Progenitor cell of endocrine pancreas (in vitro differentiated cells): ENCODE measurements at regions not wholly inside any gene's neighbourhood (a gene's known extent, or its start where the extent isn't known, plus 50 kb on each side); places are given as distances from the start of the nearest gene placed in this dataset.

ENCODE experiments used
- DNase-seq: peaks from one replicate; pipeline ENCODE4 v3.0.0; 2021; ENCODE audit warnings: low spot score; ENCODE audit not compliant: unreplicated experiment
- H3K27ac Mint-ChIP-seq: 2 replicates; pipeline ENCODE4 v1.8.0; 2021; ENCODE audit warnings: mild to moderate bottlenecking, moderate library complexity, mixed read lengths
- H3K27me3 Mint-ChIP-seq: 2 replicates; pipeline ENCODE4 v1.8.0; 2021; ENCODE audit warnings: mixed read lengths
- H3K36me3 Mint-ChIP-seq: 2 replicates; pipeline ENCODE4 v1.8.0; 2022; ENCODE audit warnings: mixed read lengths; ENCODE audit not compliant: insufficient read depth
- H3K4me1 Mint-ChIP-seq: 2 replicates; pipeline ENCODE4 v1.8.0; 2021; ENCODE audit warnings: low read depth, mixed read lengths
- H3K4me3 Mint-ChIP-seq: 2 replicates; pipeline ENCODE4 v1.8.0; 2021; ENCODE audit warnings: low read depth, mild to moderate bottlenecking, moderate library complexity, mixed read lengths
- H3K9me3 Mint-ChIP-seq: 2 replicates; pipeline ENCODE4 v1.8.0; 2021; ENCODE audit warnings: low read depth, mixed read lengths
- TF ChIP-seq, protein P1 (sequence below): fragments of 200-600 bp; sonication (generic); IDR thresholded peaks from one replicate; pipeline ENCODE4 v1.5.0; 2021; ENCODE audit warnings: antibody characterized with exemption, mild to moderate bottlenecking; ENCODE audit not compliant: unreplicated experiment

DNA sequence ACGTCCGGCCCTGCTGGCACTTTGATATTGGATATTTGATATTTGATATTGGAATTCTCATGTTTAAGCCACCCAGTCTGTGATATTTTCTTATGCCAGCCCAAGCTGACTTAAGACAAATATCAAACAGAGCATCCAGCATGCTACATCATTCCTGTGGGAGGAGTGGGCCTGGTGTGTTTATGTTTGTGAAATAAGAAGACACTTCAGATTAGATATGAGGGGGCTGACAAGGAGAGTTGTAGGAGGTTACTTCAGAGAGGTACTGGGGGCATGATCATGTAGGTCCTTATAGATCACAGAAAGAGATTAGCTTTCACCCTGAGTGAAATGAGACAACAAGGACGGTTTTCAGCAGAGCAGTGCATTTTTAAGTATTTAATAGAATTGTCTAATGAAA, 382.9 kb downstream of the SEMA3D start:
- H3K27ac Mint-ChIP-seq, result no peak overlapping the region

DNA sequence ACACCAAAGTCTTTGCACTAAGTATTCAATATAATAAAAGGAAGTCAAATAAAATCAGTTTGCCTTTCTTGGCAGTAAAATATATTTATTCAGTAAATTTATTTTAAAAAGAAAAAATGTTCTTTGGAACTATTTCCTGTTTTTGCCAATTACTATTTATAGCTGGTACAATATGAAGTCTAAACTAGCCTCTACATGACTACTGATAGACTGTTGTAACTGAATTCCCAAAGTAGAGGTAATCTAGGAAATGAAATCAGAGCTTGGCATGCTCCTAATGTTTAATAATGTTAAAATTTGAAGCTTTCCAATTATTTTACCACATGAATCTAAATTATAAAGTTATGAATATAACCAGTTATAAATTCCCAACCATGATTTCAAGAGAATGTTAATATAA, 385.5 kb downstream of the SEMA3D start:
- Mint-ChIP-seq H3K9me3 (peaks cover 9% of the 10 kb centered on the region), H3K27me3 (no peaks in the 10 kb centered on the region), H3K4me3 (no peak overlapping the region), H3K27ac (no peak overlapping the region), H3K36me3 (no peaks in the 10 kb centered on the region), H3K4me1 (peaks cover 3% of the 10 kb centered on the region)
- TF ChIP-seq, protein P1, sequence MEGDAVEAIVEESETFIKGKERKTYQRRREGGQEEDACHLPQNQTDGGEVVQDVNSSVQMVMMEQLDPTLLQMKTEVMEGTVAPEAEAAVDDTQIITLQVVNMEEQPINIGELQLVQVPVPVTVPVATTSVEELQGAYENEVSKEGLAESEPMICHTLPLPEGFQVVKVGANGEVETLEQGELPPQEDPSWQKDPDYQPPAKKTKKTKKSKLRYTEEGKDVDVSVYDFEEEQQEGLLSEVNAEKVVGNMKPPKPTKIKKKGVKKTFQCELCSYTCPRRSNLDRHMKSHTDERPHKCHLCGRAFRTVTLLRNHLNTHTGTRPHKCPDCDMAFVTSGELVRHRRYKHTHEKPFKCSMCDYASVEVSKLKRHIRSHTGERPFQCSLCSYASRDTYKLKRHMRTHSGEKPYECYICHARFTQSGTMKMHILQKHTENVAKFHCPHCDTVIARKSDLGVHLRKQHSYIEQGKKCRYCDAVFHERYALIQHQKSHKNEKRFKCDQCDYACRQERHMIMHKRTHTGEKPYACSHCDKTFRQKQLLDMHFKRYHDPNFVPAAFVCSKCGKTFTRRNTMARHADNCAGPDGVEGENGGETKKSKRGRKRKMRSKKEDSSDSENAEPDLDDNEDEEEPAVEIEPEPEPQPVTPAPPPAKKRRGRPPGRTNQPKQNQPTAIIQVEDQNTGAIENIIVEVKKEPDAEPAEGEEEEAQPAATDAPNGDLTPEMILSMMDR, result no peak
- DNase-seq, result no peak

More for the DNA sequence above, 382.9 kb downstream of the SEMA3D start:
- no peak for DNase-seq
- Mint-ChIP-seq H3K36me3 (no peaks in the 10 kb centered on the region), H3K4me1 (peaks cover 3% of the 10 kb centered on the region), H3K9me3 (no peaks in the 10 kb centered on the region), H3K27me3 (no peaks in the 10 kb centered on the region), H3K4me3 (no peak overlapping the region)
- TF ChIP-seq, protein P1, result no peak

DNA sequence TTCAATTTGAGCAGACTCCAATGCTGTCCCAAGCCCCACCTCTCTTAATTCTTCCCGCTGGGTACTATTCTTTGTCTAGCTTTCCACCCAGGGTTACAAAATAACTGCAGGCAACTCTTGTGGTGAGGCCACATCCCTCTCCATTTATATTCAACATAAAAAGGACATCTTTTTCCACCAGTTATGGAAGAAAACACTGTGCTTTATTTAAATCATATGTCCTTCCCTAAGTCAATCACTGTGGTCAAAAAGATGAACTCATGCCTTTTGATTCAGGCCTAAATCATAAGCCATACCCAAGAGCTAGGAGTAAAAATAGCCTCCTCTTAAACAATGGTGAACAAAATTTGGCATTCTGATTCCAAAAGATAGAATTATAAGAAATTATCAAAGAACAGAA, 386.0 kb downstream of the SEMA3D start:
- Mint-ChIP-seq H3K36me3 (no peaks in the 10 kb centered on the region), H3K4me3 (no peak overlapping the region), H3K27ac (no peak overlapping the region), H3K4me1 (peaks cover 3% of the 10 kb centered on the region), H3K27me3 (no peaks in the 10 kb centered on the region), H3K9me3 (peaks cover 14% of the 10 kb centered on the region)
- DNase-seq, result no peak
- TF ChIP-seq, protein P1, result no peak

DNA sequence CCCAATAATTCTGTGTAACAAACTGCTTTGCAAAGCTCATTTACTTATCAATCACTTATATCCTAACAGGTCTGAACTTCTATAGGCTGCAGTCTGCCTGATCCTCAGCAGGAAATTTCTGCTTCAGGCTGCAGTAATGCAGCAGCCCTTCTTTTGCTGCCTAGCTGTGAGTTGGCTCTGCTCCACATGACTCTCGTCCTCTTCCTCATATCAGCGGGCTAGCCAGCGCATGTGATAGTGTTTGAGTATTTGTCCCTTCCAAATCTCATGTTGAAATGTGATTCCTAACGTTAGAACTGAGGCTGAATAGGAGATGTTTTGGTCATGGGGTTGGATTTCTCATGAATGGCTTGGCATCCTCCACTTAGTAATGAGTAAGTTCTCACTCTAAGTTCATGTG, 387.8 kb downstream of the SEMA3D start:
- H3K27me3 Mint-ChIP-seq, result no peaks in the 10 kb centered on the region
- no peaks in the 10 kb centered on the region for H3K36me3 Mint-ChIP-seq
- peaks cover 18% of the 10 kb centered on the region for H3K9me3 Mint-ChIP-seq
- DNase-seq, result no peak
- TF ChIP-seq, protein P1, result no peak
- H3K27ac Mint-ChIP-seq, result no peak overlapping the region
- no peaks in the 10 kb centered on the region for H3K4me1 Mint-ChIP-seq
- H3K4me3 Mint-ChIP-seq, result no peak overlapping the region

DNA sequence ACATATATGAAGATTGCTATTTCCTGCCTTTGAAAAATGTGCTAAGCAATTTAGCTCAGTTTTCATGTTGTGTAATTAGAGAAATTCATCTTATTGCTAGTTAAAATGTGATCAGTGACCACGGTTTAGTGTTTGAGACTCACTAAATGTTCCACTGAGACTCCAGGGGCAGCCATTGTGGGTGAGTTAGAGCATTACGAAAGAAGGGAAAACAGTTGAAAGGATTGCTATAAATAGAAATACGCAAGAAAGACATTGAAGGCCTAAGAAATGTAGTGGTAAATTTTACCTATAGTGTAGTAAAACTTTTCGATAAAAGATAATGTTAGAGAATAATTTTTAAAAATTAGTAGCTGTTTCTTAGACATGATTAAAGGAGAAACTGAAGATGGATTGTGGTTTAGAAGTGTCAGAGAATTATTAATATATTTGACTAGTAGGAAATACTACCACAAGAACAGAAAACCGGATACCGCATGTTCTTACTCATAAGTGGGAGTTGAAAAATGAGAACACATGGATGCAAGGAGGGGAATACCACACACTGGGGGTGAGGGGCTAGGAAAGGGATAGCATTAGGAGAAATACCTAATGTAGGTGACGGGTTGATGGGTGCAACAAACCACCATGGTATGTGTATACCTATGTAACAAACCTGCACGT, 394.5 kb downstream of the SEMA3D start:
- Mint-ChIP-seq H3K27ac (no peak overlapping the region), H3K36me3 (no peaks in the 10 kb centered on the region), H3K9me3 (peaks cover 18% of the 10 kb centered on the region), H3K4me3 (no peak overlapping the region), H3K4me1 (no peaks in the 10 kb centered on the region), H3K27me3 (no peaks in the 10 kb centered on the region)
- no peak for DNase-seq
- TF ChIP-seq, protein P1, result no peak
